HCT116 (cell line): ENCODE measurements at regions not wholly inside any gene's neighbourhood (a gene's known extent, or its start where the extent isn't known, plus 50 kb on each side); places are given as distances from the start of the nearest gene placed in this dataset.
A peak's percentile ranks its signal among the peaks of the same experiment; 100 is the strongest.

Experiments used
- ATAC-seq: fragments of 200-7000 bp; cut with Tn5 transposase; 2 replicates; pipeline ENCODE4 v1.9.1; 2020; ENCODE audit warnings: mild to moderate bottlenecking, moderate library complexity
- BruUV-seq: library from RNA; stranded (reverse); fragments of 400-500 nt; replicated peaks from 2 replicates; lab custom pipeline; 2021; lab: Mats Ljungman, UMichigan
- CTCF ChIA-PET: fragments of 300-600 bp; sonication (Branson Sonifier 250); formaldehyde crosslinking; loops from one replicate; lab custom pipeline; 2021; ENCODE audit warnings: antibody characterized with exemption; lab: Charles Lee
- POLR2A ChIA-PET: fragments of 300-600, 350-600 bp; sonication (Branson Sonifier 250); formaldehyde crosslinking; loops from one replicate; lab custom pipeline; 2021; ENCODE audit warnings: antibody characterized with exemption; lab: Charles Lee
- RAD21 ChIA-PET, 2 experiments: fragments of 300-600 bp; sonication (Branson Sonifier 250); formaldehyde crosslinking; loops; one replicate each; lab custom pipeline; 2023; ENCODE audit warnings: low total read pairs in 2 of 2; ENCODE audit not compliant: uncharacterized antibody in 2 of 2, unreplicated experiment in 2 of 2, low non-redundant PET in 1 of 2; lab: Charles Lee
- DNase-seq: peaks from one replicate; pipeline ENCODE4 v3.0.0-alpha.2; 2010; ENCODE audit warnings: low read depth, low spot score
- H2AFZ ChIP-seq: fragments of 200-600 bp; shearing (Covaris generic), sonication (generic); 2 replicates; pipeline ENCODE4 v1.6.1; 2017; ENCODE audit warnings: low read depth, mixed run types, mixed read lengths, antibody characterized with exemption, low read length; ENCODE audit not compliant: poor library complexity, severe bottlenecking
- H3K27ac ChIP-seq: 2 replicates; pipeline ENCODE4 v1.5.1; 2012; ENCODE audit warnings: low read depth, low read length
- H3K27me3 ChIP-seq: fragments of 200-600 bp; sonication (generic); 2 replicates; pipeline ENCODE4 v1.6.1; 2016; ENCODE audit warnings: mixed run types, low read length, mixed read lengths; ENCODE audit not compliant: insufficient read depth
- H3K36me3 ChIP-seq, 2 experiments: fragments of 200-500 bp in 1 of 2; fragments of 200-600 bp in 1 of 2; sonication (Bioruptor generic) in 1 of 2; sonication (generic) in 1 of 2; 2 replicates each; pipeline versions ENCODE4 v1.5.1 to v1.6.1; 2014 to 2016; ENCODE audit warnings: low read length in 2 of 2, inconsistent platforms in 1 of 2, mixed read lengths in 1 of 2, mixed run types in 1 of 2; ENCODE audit not compliant: insufficient read depth in 2 of 2, control insufficient read depth in 1 of 2
- H3K4me1 ChIP-seq, 2 experiments: fragments of 200-600 bp in 1 of 2; sonication (generic) in 1 of 2; 2 replicates each; pipeline versions ENCODE4 v1.5.1 to v1.6.1; 2012 to 2017; ENCODE audit warnings: low read length in 2 of 2, inconsistent platforms in 1 of 2, mild to moderate bottlenecking in 1 of 2, mixed read lengths in 1 of 2, mixed run types in 1 of 2, moderate library complexity in 1 of 2; ENCODE audit not compliant: insufficient read depth in 2 of 2, control insufficient read depth in 1 of 2
- H3K4me2 ChIP-seq: fragments of 200-600 bp; sonication (generic); 2 replicates; pipeline ENCODE4 v1.6.1; 2017; ENCODE audit warnings: mixed run types, low read length, mixed read lengths
- H3K4me3 ChIP-seq, 2 experiments: fragments of 200-600 bp in 1 of 2; sonication (generic) in 1 of 2; replicated peaks in 1 of 2; 2 replicates each; pipeline ENCODE4 v1.5.1; 2011 to 2016; ENCODE audit warnings: low read length in 2 of 2, control low read depth in 1 of 2, low read depth in 1 of 2, mild to moderate bottlenecking in 1 of 2, mixed read lengths in 1 of 2, mixed run types in 1 of 2
- H3K79me2 ChIP-seq: fragments of 200-600 bp; sonication (generic); 2 replicates; pipeline ENCODE4 v1.6.1; 2017; ENCODE audit warnings: mild to moderate bottlenecking, mixed run types, low read length, moderate library complexity, mixed read lengths; ENCODE audit not compliant: insufficient read depth
- H3K9ac ChIP-seq: fragments of 200-600 bp; sonication (generic); 2 replicates; pipeline ENCODE4 v1.6.1; 2016; ENCODE audit warnings: low read length, mixed read lengths
- H3K9me2 ChIP-seq: fragments of 200-600 bp; sonication (generic), shearing (Covaris generic); 2 replicates; pipeline ENCODE4 v1.6.1; 2017; ENCODE audit warnings: mixed run types, mild to moderate bottlenecking, moderate library complexity; ENCODE audit not compliant: insufficient read depth
- H3K9me3 ChIP-seq, 2 experiments: fragments of 200-500 bp in 1 of 2; fragments of 200-600 bp in 1 of 2; sonication (Bioruptor generic) in 1 of 2; sonication (generic) in 1 of 2; 2 replicates each; pipeline ENCODE4 v1.6.1; 2014 to 2017; ENCODE audit warnings: low read length in 2 of 2, mixed read lengths in 2 of 2, inconsistent platforms in 1 of 2, low read depth in 1 of 2, mild to moderate bottlenecking in 1 of 2, mixed run types in 1 of 2, moderate library complexity in 1 of 2; ENCODE audit not compliant: control insufficient read depth in 1 of 2, insufficient read depth in 1 of 2
- H4K20me1 ChIP-seq: fragments of 200-600 bp; sonication (generic), shearing (Covaris generic); 2 replicates; pipeline ENCODE4 v1.6.1; 2017; ENCODE audit warnings: mixed run types, mild to moderate bottlenecking, moderate library complexity; ENCODE audit not compliant: insufficient read depth
- CBX3 ChIP-seq: IDR thresholded peaks from 2 replicates; pipeline ENCODE4 v1.6.1; 2012; ENCODE audit warnings: low read depth
- CEBPB ChIP-seq: IDR thresholded peaks from 2 replicates; pipeline ENCODE4 v1.6.1; 2012; ENCODE audit warnings: low read depth
- EGR1 ChIP-seq: IDR thresholded peaks from 2 replicates; pipeline ENCODE4 v1.6.1; 2012; ENCODE audit warnings: low read depth
- ELF1 ChIP-seq: IDR thresholded peaks from 2 replicates; pipeline ENCODE4 v1.6.1; 2012; ENCODE audit warnings: low read depth, borderline replicate concordance
- EZH2 ChIP-seq: fragments of 200-600 bp; sonication (generic); IDR thresholded peaks from 2 replicates; pipeline ENCODE4 v1.6.1; 2017; ENCODE audit warnings: antibody characterized with exemption, mixed run types
- EZH2phosphoT487 ChIP-seq: fragments of 200-600 bp; IDR thresholded peaks from 2 replicates; pipeline ENCODE4 v1.6.1; 2018; ENCODE audit warnings: antibody characterized with exemption, borderline replicate concordance
- FOSL1 ChIP-seq: IDR thresholded peaks from 2 replicates; pipeline ENCODE4 v1.6.1; 2012; ENCODE audit warnings: low read depth
- JUND ChIP-seq: IDR thresholded peaks from 2 replicates; pipeline ENCODE4 v1.6.1; 2012
- POLR2AphosphoS5 ChIP-seq: IDR thresholded peaks from 2 replicates; pipeline ENCODE4 v1.6.1; 2011; ENCODE audit warnings: mild to moderate bottlenecking, low read depth, low read length, moderate library complexity
- SP1 ChIP-seq: IDR thresholded peaks from 2 replicates; pipeline ENCODE4 v1.6.1; 2012; ENCODE audit warnings: low read depth
- ZFX ChIP-seq: fragments of 450-650 bp; IDR thresholded peaks from 2 replicates; pipeline ENCODE4 v1.6.1; 2017
- intact Hi-C: fragments of 100-400 bp; cut with micrococcal nuclease; formaldehyde crosslinking; loops from 2 replicates; pipeline ENCODE4 v1.10.0; 2022
- TF ChIP-seq, protein P1 (sequence below): IDR thresholded peaks from 2 replicates; pipeline ENCODE4 v1.6.1; 2012
- TF ChIP-seq, protein P2 (sequence below): IDR thresholded peaks from 2 replicates; pipeline ENCODE4 v1.6.1; 2012; ENCODE audit warnings: low read depth

DNA sequence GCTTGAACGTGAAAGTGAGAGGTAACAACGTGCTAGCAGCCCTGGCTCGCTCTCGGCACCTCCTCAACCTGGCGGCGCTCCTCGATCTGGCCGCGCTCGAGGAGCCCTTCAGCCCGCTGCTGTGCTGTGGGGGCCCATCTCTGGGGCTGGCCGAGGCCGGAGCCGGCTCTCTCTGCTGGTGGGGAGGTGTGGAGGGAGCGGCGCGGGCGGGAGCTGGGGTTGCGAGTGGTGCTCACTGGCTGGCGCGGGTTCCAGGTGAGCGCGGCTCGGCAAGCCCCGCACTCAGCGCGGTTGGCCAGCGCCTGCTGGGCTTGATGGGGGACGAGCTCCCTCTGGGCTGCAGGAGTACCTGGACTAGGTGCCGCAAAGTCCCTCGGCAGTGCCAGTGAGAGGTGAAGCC lies 52.5 kb upstream of the RPS6KA2 start:
- Histone ChIP-seq H3K9ac (no peak overlapping the region), H3K27me3 (no peaks in the 10 kb centered on the region), H3K4me3 (no peak overlapping the region), H4K20me1 (no peaks in the 10 kb centered on the region), H3K9me2 (no peaks in the 10 kb centered on the region), H3K36me3 (no peaks in the 10 kb centered on the region), H2AFZ (no peak overlapping the region), H3K4me1 (peaks cover 15 to 37% of the 10 kb centered on the region in 2 experiments), H3K9me3 (no peaks in the 10 kb centered on the region), H3K79me2 (no peaks in the 10 kb centered on the region), H3K27ac (no peak overlapping the region), H3K4me2 (no peak overlapping the region)
- ChIA-PET RAD21 (no interaction called here), POLR2A (interaction anchor here (1.1 kb wide), 1 partner anchor 52 kb away, joined by 3 read pairs; no protein-coding TSS in a partner anchor), CTCF (no interaction called here)
- ATAC-seq = no peak
- TF ChIP-seq EZH2phosphoT487 = no peak
- no peak for TF ChIP-seq EZH2
- TF ChIP-seq ZFX = no peak
- BruUV-seq = no TSS peak
- intact Hi-C loops = no loop called here
- no peak for DNase-seq

DNA sequence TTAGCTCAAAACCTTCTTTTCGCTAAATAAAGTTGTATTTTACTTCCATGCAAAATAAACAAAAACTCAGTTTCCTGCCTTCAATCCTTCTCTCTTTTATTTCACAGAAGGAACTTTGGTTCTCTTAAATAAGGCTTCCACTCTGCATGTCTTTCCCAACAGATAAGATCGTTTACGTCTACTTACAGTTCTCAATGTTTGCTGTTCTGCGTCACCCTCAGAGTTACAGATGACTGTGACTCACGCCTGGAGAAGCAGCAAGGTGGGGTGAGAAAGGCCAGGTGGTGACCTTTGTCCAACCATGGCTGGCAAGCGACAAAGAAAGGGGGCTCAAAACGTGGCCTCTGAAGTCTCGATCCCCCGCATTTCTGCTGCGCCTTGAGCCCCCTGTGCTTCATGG lies 51.4 kb upstream of the RPS6KA2 start:
- ChIA-PET RAD21 (no interaction called here), POLR2A (no interaction called here), CTCF (no interaction called here)
- Histone ChIP-seq H3K4me2 (peak overlapping the region; percentile 65), H3K4me1 (peaks cover 15 to 28% of the 10 kb centered on the region in 2 experiments), H3K27ac (peak overlapping the region; percentile 17; the same call in 1 of the 2 replicates), H3K79me2 (no peaks in the 10 kb centered on the region), H3K4me3 (peak overlapping the region in 1 of 2 experiments; percentile 32; a peak in 2 of 4 replicates), H3K9ac (peak overlapping the region; percentile 41), H3K9me3 (no peaks in the 10 kb centered on the region), H2AFZ (peak overlapping the region; percentile 40), H3K9me2 (no peaks in the 10 kb centered on the region), H3K36me3 (no peaks in the 10 kb centered on the region), H4K20me1 (no peaks in the 10 kb centered on the region), H3K27me3 (no peaks in the 10 kb centered on the region)
- peak; percentile 54 for DNase-seq
- no peak for TF ChIP-seq EGR1
- no peak for TF ChIP-seq ELF1
- TF ChIP-seq, protein P1, sequence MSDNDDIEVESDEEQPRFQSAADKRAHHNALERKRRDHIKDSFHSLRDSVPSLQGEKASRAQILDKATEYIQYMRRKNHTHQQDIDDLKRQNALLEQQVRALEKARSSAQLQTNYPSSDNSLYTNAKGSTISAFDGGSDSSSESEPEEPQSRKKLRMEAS = peak; percentile 42; the same call in 1 of the 2 replicates
- TF ChIP-seq SP1 = peak; percentile 64
- peak; percentile 60; the same call in 1 of the 2 replicates for TF ChIP-seq CEBPB
- TF ChIP-seq JUND = peak; percentile 78
- peak; percentile 57; the same call in 1 of the 2 replicates for TF ChIP-seq CBX3
- TF ChIP-seq FOSL1 = peak; percentile 73
- TF ChIP-seq, protein P2, sequence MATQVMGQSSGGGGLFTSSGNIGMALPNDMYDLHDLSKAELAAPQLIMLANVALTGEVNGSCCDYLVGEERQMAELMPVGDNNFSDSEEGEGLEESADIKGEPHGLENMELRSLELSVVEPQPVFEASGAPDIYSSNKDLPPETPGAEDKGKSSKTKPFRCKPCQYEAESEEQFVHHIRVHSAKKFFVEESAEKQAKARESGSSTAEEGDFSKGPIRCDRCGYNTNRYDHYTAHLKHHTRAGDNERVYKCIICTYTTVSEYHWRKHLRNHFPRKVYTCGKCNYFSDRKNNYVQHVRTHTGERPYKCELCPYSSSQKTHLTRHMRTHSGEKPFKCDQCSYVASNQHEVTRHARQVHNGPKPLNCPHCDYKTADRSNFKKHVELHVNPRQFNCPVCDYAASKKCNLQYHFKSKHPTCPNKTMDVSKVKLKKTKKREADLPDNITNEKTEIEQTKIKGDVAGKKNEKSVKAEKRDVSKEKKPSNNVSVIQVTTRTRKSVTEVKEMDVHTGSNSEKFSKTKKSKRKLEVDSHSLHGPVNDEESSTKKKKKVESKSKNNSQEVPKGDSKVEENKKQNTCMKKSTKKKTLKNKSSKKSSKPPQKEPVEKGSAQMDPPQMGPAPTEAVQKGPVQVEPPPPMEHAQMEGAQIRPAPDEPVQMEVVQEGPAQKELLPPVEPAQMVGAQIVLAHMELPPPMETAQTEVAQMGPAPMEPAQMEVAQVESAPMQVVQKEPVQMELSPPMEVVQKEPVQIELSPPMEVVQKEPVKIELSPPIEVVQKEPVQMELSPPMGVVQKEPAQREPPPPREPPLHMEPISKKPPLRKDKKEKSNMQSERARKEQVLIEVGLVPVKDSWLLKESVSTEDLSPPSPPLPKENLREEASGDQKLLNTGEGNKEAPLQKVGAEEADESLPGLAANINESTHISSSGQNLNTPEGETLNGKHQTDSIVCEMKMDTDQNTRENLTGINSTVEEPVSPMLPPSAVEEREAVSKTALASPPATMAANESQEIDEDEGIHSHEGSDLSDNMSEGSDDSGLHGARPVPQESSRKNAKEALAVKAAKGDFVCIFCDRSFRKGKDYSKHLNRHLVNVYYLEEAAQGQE = no peak
- 0 out of 2 replicates have a peak, but pooled peaks have one; percentile 25 for TF ChIP-seq POLR2AphosphoS5
- ATAC-seq = peak; percentile 86
- intact Hi-C loops = no loop called here
- BruUV-seq = no TSS peak
